ENCODE measurements at regions not wholly inside any gene's neighbourhood (a gene's known extent, or its start where the extent isn't known, plus 50 kb on each side); places are given as distances from the start of the nearest gene placed in this dataset.

- Histone ChIP-seq H3K27me3 (ENCODE audit: insufficient read depth, low read depth, low read length) (no peaks in the 10 kb centered on the region), H3K9me3 (ENCODE audit: low read length) (no peaks in the 10 kb centered on the region), H3K9ac (ENCODE audit: low read length) (no peak overlapping the region), H3K27ac (ENCODE audit: low read length) (no peak overlapping the region), H3F3A (ENCODE audit: insufficient read depth, low read length, poor library complexity, severe bottlenecking) (no peaks in the 10 kb centered on the region), H3K79me2 (replicated peaks; ENCODE audit: insufficient read depth, low read length) (no peaks in the 10 kb centered on the region), H3K4me2 (ENCODE audit: low read length) (no peak overlapping the region), H2AFZ (ENCODE audit: low read depth, low read length) (no peak overlapping the region), H4K20me1 (ENCODE audit: insufficient read depth) (no peaks in the 10 kb centered on the region), H3K36me3 (ENCODE audit: insufficient read depth, low read length) (no peaks in the 10 kb centered on the region), H3K4me3 (ENCODE audit: low read length) (no peak overlapping the region), H3K9me2 (ENCODE audit: insufficient read depth, low read length) (no peaks in the 10 kb centered on the region)
- TF ChIP-seq MXI1 (conservative IDR thresholded peaks at IDR 0.05; ENCODE audit: poor library complexity, severe bottlenecking) = no peak
Observed at GRCh38 chr2:17160594-17160993, 357.6 kb downstream of the RAD51AP2 start.

GRCh38 chr2:17156086-17156485 lies 362.2 kb downstream of the RAD51AP2 start:
- no peaks in the 10 kb centered on the region for H3K36me3 ChIP-seq (ENCODE audit: insufficient read depth, low read length)
- H3F3A ChIP-seq (ENCODE audit: insufficient read depth, low read length, poor library complexity, severe bottlenecking) = no peaks in the 10 kb centered on the region
- H3K79me2 ChIP-seq (replicated peaks; ENCODE audit: insufficient read depth, low read length) = no peaks in the 10 kb centered on the region
- no peaks in the 10 kb centered on the region for H3K27me3 ChIP-seq (ENCODE audit: insufficient read depth, low read depth, low read length)
- H3K9me3 ChIP-seq (ENCODE audit: low read length) = no peaks in the 10 kb centered on the region
- TF ChIP-seq EZH2 (IDR thresholded peaks at IDR 0.05; ENCODE audit: borderline replicate concordance, insufficient read depth, low read length, poor library complexity, severe bottlenecking) (no peak), MXI1 (conservative IDR thresholded peaks at IDR 0.05; ENCODE audit: poor library complexity, severe bottlenecking) (no peak), RAD21 (conservative IDR thresholded peaks at IDR 0.05) (no peak), EP300 (conservative IDR thresholded peaks at IDR 0.05; ENCODE audit: poor library complexity, severe bottlenecking) (no peak), CTCF (IDR thresholded peaks at IDR 0.05; ENCODE audit: poor library complexity, severe bottlenecking) (no peak), POLR2AphosphoS5 (IDR thresholded peaks at IDR 0.05) (no peak), REST (IDR thresholded peaks at IDR 0.05; ENCODE audit: borderline replicate concordance) (no peak), TAF1 (IDR thresholded peaks at IDR 0.05; ENCODE audit: low read depth) (no peak), SMC3 (conservative IDR thresholded peaks at IDR 0.05; ENCODE audit: poor library complexity) (no peak)
- no peak overlapping the region for H3K4me3 ChIP-seq (ENCODE audit: low read length)
- H3K9ac ChIP-seq (ENCODE audit: low read length) = no peak overlapping the region
- H2AFZ ChIP-seq (ENCODE audit: low read depth, low read length) = no peak overlapping the region
- no peak overlapping the region for H3K4me2 ChIP-seq (ENCODE audit: low read length)
- no peak overlapping the region for H3K27ac ChIP-seq (ENCODE audit: low read length)
- no peaks in the 10 kb centered on the region for H3K9me2 ChIP-seq (ENCODE audit: insufficient read depth, low read length)
- H4K20me1 ChIP-seq (ENCODE audit: insufficient read depth) = no peaks in the 10 kb centered on the region

GRCh38 chr2:17149945-17150344 lies 368.3 kb downstream of the RAD51AP2 start:
- no peak overlapping the region for H3K9ac ChIP-seq (ENCODE audit: low read length)
- H3K9me3 ChIP-seq (ENCODE audit: low read length) = no peaks in the 10 kb centered on the region
- no peak overlapping the region for H3K27ac ChIP-seq (ENCODE audit: low read length)
- H2AFZ ChIP-seq (ENCODE audit: low read depth, low read length) = no peak overlapping the region
- TF ChIP-seq RAD21 (conservative IDR thresholded peaks at IDR 0.05) (no peak), MXI1 (conservative IDR thresholded peaks at IDR 0.05; ENCODE audit: poor library complexity, severe bottlenecking) (no peak), POLR2AphosphoS5 (IDR thresholded peaks at IDR 0.05) (no peak), TAF1 (IDR thresholded peaks at IDR 0.05; ENCODE audit: low read depth) (no peak), SMC3 (conservative IDR thresholded peaks at IDR 0.05; ENCODE audit: poor library complexity) (no peak), EZH2 (IDR thresholded peaks at IDR 0.05; ENCODE audit: borderline replicate concordance, insufficient read depth, low read length, poor library complexity, severe bottlenecking) (no peak), REST (IDR thresholded peaks at IDR 0.05; ENCODE audit: borderline replicate concordance) (no peak), CTCF (IDR thresholded peaks at IDR 0.05; ENCODE audit: poor library complexity, severe bottlenecking) (no peak), EP300 (conservative IDR thresholded peaks at IDR 0.05; ENCODE audit: poor library complexity, severe bottlenecking) (no peak)
- no peaks in the 10 kb centered on the region for H3F3A ChIP-seq (ENCODE audit: insufficient read depth, low read length, poor library complexity, severe bottlenecking)
- no peaks in the 10 kb centered on the region for H3K36me3 ChIP-seq (ENCODE audit: insufficient read depth, low read length)
- no peak overlapping the region for H3K4me3 ChIP-seq (ENCODE audit: low read length)
- no peaks in the 10 kb centered on the region for H4K20me1 ChIP-seq (ENCODE audit: insufficient read depth)
- no peaks in the 10 kb centered on the region for H3K9me2 ChIP-seq (ENCODE audit: insufficient read depth, low read length)
- no peaks in the 10 kb centered on the region for H3K27me3 ChIP-seq (ENCODE audit: insufficient read depth, low read depth, low read length)
- no peaks in the 10 kb centered on the region for H3K79me2 ChIP-seq (replicated peaks; ENCODE audit: insufficient read depth, low read length)
- H3K4me2 ChIP-seq (ENCODE audit: low read length) = no peak overlapping the region

Measured in neural cell (in vitro differentiated cells).